ENCODE measurements at regions not wholly inside any gene's neighbourhood (a gene's known extent, or its start where the extent isn't known, plus 50 kb on each side); places are given as distances from the start of the nearest gene placed in this dataset.

DNA sequence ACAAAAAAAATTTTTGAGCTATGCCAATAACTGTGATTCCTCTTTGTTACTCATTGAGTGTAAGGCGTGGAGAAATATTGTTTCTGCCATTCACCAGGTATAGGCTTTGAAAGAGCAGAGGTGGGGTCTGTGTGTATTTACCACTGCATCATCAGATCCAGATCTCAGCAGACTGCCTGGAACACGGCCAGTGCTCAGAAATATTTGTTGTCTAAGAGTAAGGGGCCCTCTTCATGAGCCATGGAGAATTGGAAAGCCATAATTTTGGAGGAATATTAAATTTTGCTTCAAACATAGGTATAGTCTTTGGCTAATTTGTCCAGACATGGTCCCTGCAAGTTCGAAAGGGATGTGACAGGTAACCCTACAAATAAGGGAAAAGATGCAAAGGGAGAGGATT is 231.3 kb upstream of the IRF2BP2 start:
- no TSS peak for BruUV-seq (replicated peaks)
- DNase-seq (ENCODE audit: low read depth, low spot score) (no peak), ATAC-seq (no peak)
- H3K4me3 ChIP-seq (replicated peaks in 1 of 2; ENCODE audit: low read depth in 1 of 2, low read length in 2 of 2) = no peak overlapping the region
- ChIA-PET CTCF (no interaction called here), RAD21 (ENCODE audit: low non-redundant PET in 1 of 2, low total read pairs in 2 of 2, uncharacterized antibody in 2 of 2, unreplicated experiment in 2 of 2) (no interaction called here), POLR2A (no interaction called here)
- peaks cover 0 to 13% of the 10 kb centered on the region in 2 experiments; a peak in 2 of 4 replicates for H3K4me1 ChIP-seq (ENCODE audit: control insufficient read depth in 1 of 2, insufficient read depth in 2 of 2, low read length in 2 of 2)
- no peak overlapping the region for H3K27ac ChIP-seq (ENCODE audit: low read depth, low read length)
- TF ChIP-seq SP1 (IDR thresholded peaks at IDR 0.05; ENCODE audit: low read depth) (no peak), SRF (IDR thresholded peaks at IDR 0.05; ENCODE audit: low read depth) (no peak), JUND (IDR thresholded peaks at IDR 0.05) (no peak), ELF1 (IDR thresholded peaks at IDR 0.05; ENCODE audit: borderline replicate concordance, low read depth) (no peak), EGR1 (IDR thresholded peaks at IDR 0.05; ENCODE audit: low read depth) (no peak), SIN3A (IDR thresholded peaks at IDR 0.05; ENCODE audit: low read depth) (no peak), CBX3 (IDR thresholded peaks at IDR 0.05; ENCODE audit: low read depth) (no peak)
- TF ChIP-seq, protein P1, sequence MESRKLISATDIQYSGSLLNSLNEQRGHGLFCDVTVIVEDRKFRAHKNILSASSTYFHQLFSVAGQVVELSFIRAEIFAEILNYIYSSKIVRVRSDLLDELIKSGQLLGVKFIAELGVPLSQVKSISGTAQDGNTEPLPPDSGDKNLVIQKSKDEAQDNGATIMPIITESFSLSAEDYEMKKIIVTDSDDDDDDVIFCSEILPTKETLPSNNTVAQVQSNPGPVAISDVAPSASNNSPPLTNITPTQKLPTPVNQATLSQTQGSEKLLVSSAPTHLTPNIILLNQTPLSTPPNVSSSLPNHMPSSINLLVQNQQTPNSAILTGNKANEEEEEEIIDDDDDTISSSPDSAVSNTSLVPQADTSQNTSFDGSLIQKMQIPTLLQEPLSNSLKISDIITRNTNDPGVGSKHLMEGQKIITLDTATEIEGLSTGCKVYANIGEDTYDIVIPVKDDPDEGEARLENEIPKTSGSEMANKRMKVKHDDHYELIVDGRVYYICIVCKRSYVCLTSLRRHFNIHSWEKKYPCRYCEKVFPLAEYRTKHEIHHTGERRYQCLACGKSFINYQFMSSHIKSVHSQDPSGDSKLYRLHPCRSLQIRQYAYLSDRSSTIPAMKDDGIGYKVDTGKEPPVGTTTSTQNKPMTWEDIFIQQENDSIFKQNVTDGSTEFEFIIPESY (IDR thresholded peaks at IDR 0.05; ENCODE audit: extremely low read depth, insufficient replicate concordance, low read length) = no peak
- H3K9me3 ChIP-seq (ENCODE audit: control insufficient read depth in 1 of 2, insufficient read depth in 1 of 2, low read depth in 1 of 2, low read length in 2 of 2) = no peaks in the 10 kb centered on the region
- H4K20me1 ChIP-seq (ENCODE audit: insufficient read depth) = no peaks in the 10 kb centered on the region
- H3K4me2 ChIP-seq (ENCODE audit: low read length) = no peak overlapping the region
- no peak overlapping the region for H3K9ac ChIP-seq (ENCODE audit: low read length)
- intact Hi-C loops (cut with micrococcal nuclease) = no loop called here
- no peak overlapping the region for H2AFZ ChIP-seq (ENCODE audit: low read depth, low read length, poor library complexity, severe bottlenecking)
- H3K36me3 ChIP-seq (ENCODE audit: control insufficient read depth in 1 of 2, insufficient read depth in 2 of 2, low read length in 2 of 2) = no peaks in the 10 kb centered on the region
- H3K27me3 ChIP-seq (ENCODE audit: insufficient read depth, low read length) = peaks cover 4% of the 10 kb centered on the region; the same call in 1 of the 2 replicates
- H3K79me2 ChIP-seq (ENCODE audit: insufficient read depth, low read length) = no peaks in the 10 kb centered on the region
- H3K9me2 ChIP-seq (ENCODE audit: insufficient read depth) = no peaks in the 10 kb centered on the region

- Histone ChIP-seq H3K9ac (ENCODE audit: low read length) (no peak overlapping the region), H3K4me1 (ENCODE audit: control insufficient read depth in 1 of 2, insufficient read depth in 2 of 2, low read length in 2 of 2) (peaks cover 0 to 13% of the 10 kb centered on the region in 2 experiments; a peak in 2 of 4 replicates), H4K20me1 (ENCODE audit: insufficient read depth) (no peaks in the 10 kb centered on the region), H3K9me3 (ENCODE audit: control insufficient read depth in 1 of 2, insufficient read depth in 1 of 2, low read depth in 1 of 2, low read length in 2 of 2) (no peaks in the 10 kb centered on the region), H2AFZ (ENCODE audit: low read depth, low read length, poor library complexity, severe bottlenecking) (no peak overlapping the region), H3K27ac (ENCODE audit: low read depth, low read length) (no peak overlapping the region), H3K4me2 (ENCODE audit: low read length) (no peak overlapping the region), H3K4me3 (replicated peaks in 1 of 2; ENCODE audit: low read depth in 1 of 2, low read length in 2 of 2) (no peak overlapping the region), H3K79me2 (ENCODE audit: insufficient read depth, low read length) (no peaks in the 10 kb centered on the region), H3K36me3 (ENCODE audit: control insufficient read depth in 1 of 2, insufficient read depth in 2 of 2, low read length in 2 of 2) (no peaks in the 10 kb centered on the region), H3K27me3 (ENCODE audit: insufficient read depth, low read length) (peaks cover 4% of the 10 kb centered on the region; the same call in 1 of the 2 replicates), H3K9me2 (ENCODE audit: insufficient read depth) (no peaks in the 10 kb centered on the region)
- BruUV-seq (replicated peaks) = no TSS peak
- POLR2A ChIA-PET = no interaction called here
- intact Hi-C loops (cut with micrococcal nuclease) = no loop called here
- CTCF ChIA-PET = no interaction called here
- DNase-seq (ENCODE audit: low read depth, low spot score) = no peak
- RAD21 ChIA-PET (ENCODE audit: low non-redundant PET in 1 of 2, low total read pairs in 2 of 2, uncharacterized antibody in 2 of 2, unreplicated experiment in 2 of 2) = no interaction called here
- ATAC-seq = no peak
- no peak for TF ChIP-seq CTCF (IDR thresholded peaks at IDR 0.05 in 2 of 3, conservative IDR thresholded peaks at IDR 0.05 in 1 of 3; ENCODE audit: borderline replicate concordance in 1 of 3, insufficient read depth in 1 of 3, low read depth in 2 of 3, low read length in 2 of 3)
- no peak for TF ChIP-seq ATF3 (IDR thresholded peaks at IDR 0.05)
- TF ChIP-seq POLR2AphosphoS5 (IDR thresholded peaks at IDR 0.05; ENCODE audit: low read depth, low read length) = no peak
- TF ChIP-seq, protein P2, sequence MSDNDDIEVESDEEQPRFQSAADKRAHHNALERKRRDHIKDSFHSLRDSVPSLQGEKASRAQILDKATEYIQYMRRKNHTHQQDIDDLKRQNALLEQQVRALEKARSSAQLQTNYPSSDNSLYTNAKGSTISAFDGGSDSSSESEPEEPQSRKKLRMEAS (IDR thresholded peaks at IDR 0.05) = no peak
- TF ChIP-seq CEBPB (IDR thresholded peaks at IDR 0.05; ENCODE audit: low read depth) = no peak
- no peak for TF ChIP-seq POLR2A (IDR thresholded peaks at IDR 0.05; ENCODE audit: borderline replicate concordance, extremely low read depth, insufficient read depth, insufficient read length)
- no peak for TF ChIP-seq EZH2phosphoT487 (IDR thresholded peaks at IDR 0.05; ENCODE audit: borderline replicate concordance)
- TF ChIP-seq EZH2 (IDR thresholded peaks at IDR 0.05) = no peak
- TF ChIP-seq, protein P1 (IDR thresholded peaks at IDR 0.05; ENCODE audit: extremely low read depth, insufficient replicate concordance, low read length) = no peak
- TF ChIP-seq ZFX (IDR thresholded peaks at IDR 0.05) = no peak
- TF ChIP-seq CBX3 (IDR thresholded peaks at IDR 0.05; ENCODE audit: low read depth) = no peak
These were observed 230.9 kb upstream of the IRF2BP2 start for GRCh38 chr1:234840843-234841242.
